HEK293 (cell line): ENCODE measurements at regions not wholly inside any gene's neighbourhood (a gene's known extent, or its start where the extent isn't known, plus 50 kb on each side); places are given as distances from the start of the nearest gene placed in this dataset.

ENCODE experiments used
- CTCF ChIA-PET: fragments of 350-600 bp; formaldehyde crosslinking; extraction: SDS; loops from one replicate; lab custom pipeline; 2021; ENCODE audit warnings: antibody characterized with exemption; lab: Yijun Ruan, JAX
- POLR2A ChIA-PET: fragments of 300-600 bp; formaldehyde crosslinking; extraction: SDS; loops from one replicate; lab custom pipeline; 2020; ENCODE audit warnings: antibody characterized with exemption, inconsistent platforms; lab: Yijun Ruan, JAX
- H3K27ac ChIP-seq: fragments of 200-500 bp; sonication (Bioruptor generic); 2 replicates; pipeline ENCODE4 v1.5.1; 2014; ENCODE audit warnings: low read depth, low read length, control low read depth, inconsistent platforms; ENCODE audit errors: extremely low read depth
- H3K36me3 ChIP-seq, 2 experiments: fragments of 200-500 bp in 1 of 2; sonication (Bioruptor generic) in 1 of 2; 1 replicate in 1 of 2; 2 replicates in 1 of 2; pipeline ENCODE4 v1.5.1; 2014 to 2017; ENCODE audit warnings: inconsistent platforms in 2 of 2, low read length in 2 of 2; ENCODE audit not compliant: control insufficient read depth in 2 of 2, insufficient read depth in 1 of 2
- H3K4me1 ChIP-seq: fragments of 200-500 bp; sonication (Bioruptor generic); 2 replicates; pipeline ENCODE4 v1.5.1; 2014; ENCODE audit warnings: mild to moderate bottlenecking, low read length, inconsistent platforms; ENCODE audit not compliant: control insufficient read depth, insufficient read depth
- H3K4me3 ChIP-seq: 2 replicates; pipeline ENCODE4 v1.5.1; 2011; ENCODE audit warnings: low read depth, mild to moderate bottlenecking, control low read depth, low read length, moderate library complexity
- H3K9me3 ChIP-seq: fragments of 200-500 bp; sonication (Bioruptor generic); 2 replicates; pipeline ENCODE4 v1.5.1; 2014; ENCODE audit warnings: low read depth, low read length, inconsistent platforms; ENCODE audit not compliant: control insufficient read depth, insufficient read depth
- GFI1B ChIP-seq: fragments of 450-650 bp; formaldehyde crosslinking; IDR thresholded peaks from 2 replicates; pipeline ENCODE4 v1.5.1; 2016; ENCODE audit warnings: missing biosample characterization, missing genetic modification characterization
- HOXD13 ChIP-seq: sonication (generic); formaldehyde crosslinking; IDR thresholded peaks from 2 replicates; pipeline ENCODE4 v1.8.0; 2022; ENCODE audit warnings: missing genetic modification reagents, borderline replicate concordance
- INSM2 ChIP-seq: fragments of 450-650 bp; formaldehyde crosslinking; IDR thresholded peaks from 2 replicates; pipeline ENCODE4 v1.5.1; 2016; ENCODE audit warnings: missing biosample characterization, missing genetic modification characterization
- KLF1 ChIP-seq: fragments of 450-650 bp; formaldehyde crosslinking; IDR thresholded peaks from 2 replicates; pipeline ENCODE4 v1.5.1; 2016; ENCODE audit warnings: missing biosample characterization, missing genetic modification characterization
- YY1 ChIP-seq: fragments of 450-650 bp; formaldehyde crosslinking; IDR thresholded peaks from 2 replicates; pipeline ENCODE4 v1.5.1; 2018; ENCODE audit warnings: missing biosample characterization, missing genetic modification characterization
- ZBTB8A ChIP-seq: fragments of 450-650 bp; formaldehyde crosslinking; IDR thresholded peaks from 2 replicates; pipeline ENCODE4 v1.5.1; 2016; ENCODE audit warnings: missing biosample characterization, missing genetic modification characterization
- ZEB2 ChIP-seq: fragments of 450-650 bp; formaldehyde crosslinking; IDR thresholded peaks from 2 replicates; pipeline ENCODE4 v1.5.1; 2016; ENCODE audit warnings: missing biosample characterization, missing genetic modification characterization
- ZIC2 ChIP-seq: fragments of 450-650 bp; formaldehyde crosslinking; IDR thresholded peaks from 2 replicates; pipeline ENCODE4 v1.5.1; 2016; ENCODE audit warnings: missing biosample characterization, missing genetic modification characterization
- ZNF169 ChIP-seq: fragments of 450-650 bp; formaldehyde crosslinking; IDR thresholded peaks from 2 replicates; pipeline ENCODE4 v1.5.1; 2016; ENCODE audit warnings: missing biosample characterization, missing genetic modification characterization
- ZNF211 ChIP-seq: fragments of 450-650 bp; formaldehyde crosslinking; IDR thresholded peaks from 2 replicates; pipeline ENCODE4 v1.5.1; 2016; ENCODE audit warnings: low read depth, missing biosample characterization, missing genetic modification characterization
- ZNF341 ChIP-seq: fragments of 450-650 bp; formaldehyde crosslinking; IDR thresholded peaks from 2 replicates; pipeline ENCODE4; 2016; ENCODE audit warnings: low read depth, missing biosample characterization, missing genetic modification characterization
- ZNF354C ChIP-seq: fragments of 450-650 bp; formaldehyde crosslinking; IDR thresholded peaks from 2 replicates; pipeline ENCODE4 v1.5.1; 2016; ENCODE audit warnings: missing biosample characterization, missing genetic modification characterization, low read depth, borderline replicate concordance
- ZNF37A ChIP-seq: fragments of 450-650 bp; IDR thresholded peaks from 2 replicates; pipeline ENCODE4 v1.5.1; 2018; ENCODE audit warnings: missing biosample characterization, missing genetic modification characterization
- ZNF513 ChIP-seq: fragments of 450-650 bp; IDR thresholded peaks from 2 replicates; pipeline ENCODE4 v1.5.1; 2018; ENCODE audit warnings: missing biosample characterization, missing genetic modification characterization
- ZNF529 ChIP-seq: fragments of 450-650 bp; formaldehyde crosslinking; IDR thresholded peaks from 2 replicates; pipeline ENCODE4 v1.5.1; 2017; ENCODE audit warnings: missing genetic modification characterization, missing biosample characterization; ENCODE audit not compliant: insufficient replicate concordance
- ZNF660 ChIP-seq: fragments of 450-650 bp; IDR thresholded peaks from 2 replicates; pipeline ENCODE4 v1.5.1; 2018; ENCODE audit warnings: missing biosample characterization, mild to moderate bottlenecking, missing genetic modification characterization
- ZNF701 ChIP-seq: fragments of 450-650 bp; formaldehyde crosslinking; IDR thresholded peaks from 2 replicates; pipeline ENCODE4 v1.5.1; 2016; ENCODE audit warnings: missing biosample characterization, missing genetic modification characterization
- ZNF830 ChIP-seq: fragments of 450-650 bp; IDR thresholded peaks from 2 replicates; pipeline ENCODE4 v1.5.0; 2018; ENCODE audit warnings: missing biosample characterization, missing genetic modification characterization, low read depth, mild to moderate bottlenecking, moderate library complexity
- ZNF837 ChIP-seq: fragments of 450-650 bp; formaldehyde crosslinking; IDR thresholded peaks from 2 replicates; pipeline ENCODE4 v1.5.1; 2016; ENCODE audit warnings: missing biosample characterization, missing genetic modification characterization
- TF ChIP-seq, protein P1 (sequence below): fragments of 450-650 bp; formaldehyde crosslinking; conservative IDR thresholded peaks from 2 replicates; pipeline ENCODE4 v1.5.1; 2016; ENCODE audit warnings: low read depth, missing biosample characterization, missing genetic modification characterization
- TF ChIP-seq, protein P2 (sequence below): fragments of 450-650 bp; formaldehyde crosslinking; IDR thresholded peaks from 2 replicates; pipeline ENCODE4 v1.5.1; 2016; ENCODE audit warnings: missing biosample characterization, missing genetic modification characterization
- TF ChIP-seq, protein P3 (sequence below): fragments of 450-650 bp; formaldehyde crosslinking; IDR thresholded peaks from 2 replicates; pipeline ENCODE4 v1.5.1; 2016; ENCODE audit warnings: missing biosample characterization, missing genetic modification characterization

DNA sequence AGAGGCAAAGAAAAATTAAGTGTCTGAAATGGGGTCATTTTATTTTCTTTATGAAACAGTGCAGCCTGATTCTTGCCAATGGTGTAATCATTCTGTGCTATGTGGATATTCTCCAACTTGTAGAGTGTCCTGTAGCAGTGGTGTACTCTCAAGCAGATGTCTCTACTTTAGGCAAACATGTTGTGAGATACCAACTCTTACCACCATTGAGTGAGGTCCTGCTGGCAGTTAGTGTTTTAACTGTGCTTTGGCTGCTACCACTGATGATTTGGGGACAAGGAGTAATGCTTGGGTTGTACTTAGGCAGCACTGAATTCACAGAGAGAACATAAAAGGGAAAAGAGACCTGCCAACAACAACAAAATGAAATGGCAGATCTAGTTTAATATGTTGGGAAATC, 122.5 kb downstream of the APIP start (continued):
- no peak for TF ChIP-seq ZNF837 (tag by site-specific recombination)
- no peak for TF ChIP-seq GFI1B (tag by site-specific recombination)
- no peak for TF ChIP-seq ZNF529
- no peak for TF ChIP-seq ZBTB8A (tag by site-specific recombination)
- no peak for TF ChIP-seq INSM2 (tag by site-specific recombination)
- TF ChIP-seq ZNF830 (tag by site-specific recombination) = no peak
- no peak for TF ChIP-seq ZNF169 (tag by site-specific recombination)

GRCh38 chr11:34792814-34793258, 123.3 kb downstream of the APIP start:
- TF ChIP-seq HOXD13 (no peak), KLF1 (tag by site-specific recombination) (no peak)
- no peak overlapping the region for H3K27ac ChIP-seq
- no peaks in the 10 kb centered on the region for H3K9me3 ChIP-seq
- H3K4me1 ChIP-seq = no peaks in the 10 kb centered on the region
- ChIA-PET POLR2A (no interaction called here), CTCF (interaction anchor here (1.0 to 3.4 kb wide), 3 partner anchors 21 to 207 kb away, joined by 4 to 7 read pairs (median 4); no protein-coding TSS in a partner anchor)
- no peak overlapping the region for H3K4me3 ChIP-seq
- no peaks in the 10 kb centered on the region for H3K36me3 ChIP-seq

DNA sequence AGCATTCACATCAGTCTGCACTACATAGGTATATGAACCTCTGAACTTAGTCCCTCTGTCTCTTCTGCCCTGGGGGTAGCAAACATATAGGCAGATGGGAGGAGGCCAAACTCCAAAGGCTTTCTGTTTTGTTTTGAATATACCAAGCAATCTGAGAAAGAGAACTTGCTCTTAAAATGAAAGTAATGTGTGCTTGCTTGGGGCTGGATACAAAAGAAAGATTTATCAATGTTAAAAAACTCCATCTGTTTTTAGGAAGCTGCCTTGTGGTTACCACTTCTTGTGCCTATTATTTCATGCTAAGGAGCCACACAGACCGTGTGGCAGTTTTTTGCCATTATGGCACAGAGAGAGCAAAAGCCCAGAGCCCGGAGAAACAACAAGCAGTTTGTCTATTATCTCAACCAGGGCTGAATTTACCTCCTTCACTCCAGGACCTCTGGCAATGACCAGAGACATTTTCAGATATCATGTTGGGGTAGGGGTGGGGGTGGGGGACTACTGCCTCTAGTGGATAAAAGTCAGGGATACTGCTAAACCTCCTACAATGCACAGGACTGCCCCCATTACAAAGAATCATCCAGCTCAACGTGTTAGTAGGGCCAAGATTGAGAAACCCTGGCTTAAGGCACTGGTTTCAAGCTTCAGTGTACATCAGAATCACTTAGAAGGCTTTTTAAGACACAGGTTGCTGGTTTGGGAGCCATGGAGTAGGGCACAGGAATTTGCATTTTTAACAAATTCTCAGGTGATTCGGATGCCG, 124.2 kb downstream of the APIP start:
- H3K27ac ChIP-seq = no peak overlapping the region
- ChIA-PET POLR2A (no interaction called here), CTCF (interaction anchor here (1.0 to 3.4 kb wide), 4 partner anchors 20 to 206 kb away, joined by 4 to 11 read pairs (median 6); no protein-coding TSS in a partner anchor)
- H3K9me3 ChIP-seq = no peaks in the 10 kb centered on the region
- H3K4me1 ChIP-seq = no peaks in the 10 kb centered on the region
- no peaks in the 10 kb centered on the region for H3K36me3 ChIP-seq
- no peak overlapping the region for H3K4me3 ChIP-seq
- TF ChIP-seq ZNF354C (tag by site-specific recombination) (no peak), ZNF701 (no peak), ZNF211 (tag by site-specific recombination) (no peak), ZIC2 (tag by site-specific recombination) (no peak), ZNF513 (tag by site-specific recombination) (no peak), YY1 (tag by site-specific recombination) (no peak), ZNF37A (tag by site-specific recombination) (no peak), ZEB2 (tag by site-specific recombination) (no peak), ZNF660 (tag by site-specific recombination) (no peak), ZNF341 (tag by site-specific recombination) (no peak)
- TF ChIP-seq, protein P1, sequence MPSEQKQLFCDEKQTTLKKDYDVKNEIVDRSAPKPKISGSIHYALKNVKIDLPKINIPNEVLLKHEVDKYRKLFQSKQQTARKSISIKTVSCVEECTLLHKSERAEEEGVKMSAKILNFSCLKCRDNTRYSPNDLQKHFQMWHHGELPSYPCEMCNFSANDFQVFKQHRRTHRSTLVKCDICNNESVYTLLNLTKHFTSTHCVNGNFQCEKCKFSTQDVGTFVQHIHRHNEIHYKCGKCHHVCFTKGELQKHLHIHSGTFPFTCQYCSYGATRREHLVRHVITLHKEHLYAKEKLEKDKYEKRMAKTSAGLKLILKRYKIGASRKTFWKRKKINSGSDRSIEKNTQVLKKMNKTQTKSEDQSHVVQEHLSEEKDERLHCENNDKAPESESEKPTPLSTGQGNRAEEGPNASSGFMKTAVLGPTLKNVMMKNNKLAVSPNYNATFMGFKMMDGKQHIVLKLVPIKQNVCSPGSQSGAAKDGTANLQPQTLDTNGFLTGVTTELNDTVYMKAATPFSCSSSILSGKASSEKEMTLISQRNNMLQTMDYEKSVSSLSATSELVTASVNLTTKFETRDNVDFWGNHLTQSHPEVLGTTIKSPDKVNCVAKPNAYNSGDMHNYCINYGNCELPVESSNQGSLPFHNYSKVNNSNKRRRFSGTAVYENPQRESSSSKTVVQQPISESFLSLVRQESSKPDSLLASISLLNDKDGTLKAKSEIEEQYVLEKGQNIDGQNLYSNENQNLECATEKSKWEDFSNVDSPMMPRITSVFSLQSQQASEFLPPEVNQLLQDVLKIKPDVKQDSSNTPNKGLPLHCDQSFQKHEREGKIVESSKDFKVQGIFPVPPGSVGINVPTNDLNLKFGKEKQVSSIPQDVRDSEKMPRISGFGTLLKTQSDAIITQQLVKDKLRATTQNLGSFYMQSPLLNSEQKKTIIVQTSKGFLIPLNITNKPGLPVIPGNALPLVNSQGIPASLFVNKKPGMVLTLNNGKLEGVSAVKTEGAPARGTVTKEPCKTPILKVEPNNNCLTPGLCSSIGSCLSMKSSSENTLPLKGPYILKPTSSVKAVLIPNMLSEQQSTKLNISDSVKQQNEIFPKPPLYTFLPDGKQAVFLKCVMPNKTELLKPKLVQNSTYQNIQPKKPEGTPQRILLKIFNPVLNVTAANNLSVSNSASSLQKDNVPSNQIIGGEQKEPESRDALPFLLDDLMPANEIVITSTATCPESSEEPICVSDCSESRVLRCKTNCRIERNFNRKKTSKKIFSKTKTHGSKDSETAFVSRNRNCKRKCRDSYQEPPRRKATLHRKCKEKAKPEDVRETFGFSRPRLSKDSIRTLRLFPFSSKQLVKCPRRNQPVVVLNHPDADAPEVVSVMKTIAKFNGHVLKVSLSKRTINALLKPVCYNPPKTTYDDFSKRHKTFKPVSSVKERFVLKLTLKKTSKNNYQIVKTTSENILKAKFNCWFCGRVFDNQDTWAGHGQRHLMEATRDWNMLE (tag by site-specific recombination) = no peak
- TF ChIP-seq, protein P2, sequence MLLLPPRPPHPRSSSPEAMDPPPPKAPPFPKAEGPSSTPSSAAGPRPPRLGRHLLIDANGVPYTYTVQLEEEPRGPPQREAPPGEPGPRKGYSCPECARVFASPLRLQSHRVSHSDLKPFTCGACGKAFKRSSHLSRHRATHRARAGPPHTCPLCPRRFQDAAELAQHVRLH (tag by site-specific recombination) = no peak
- TF ChIP-seq, protein P3, sequence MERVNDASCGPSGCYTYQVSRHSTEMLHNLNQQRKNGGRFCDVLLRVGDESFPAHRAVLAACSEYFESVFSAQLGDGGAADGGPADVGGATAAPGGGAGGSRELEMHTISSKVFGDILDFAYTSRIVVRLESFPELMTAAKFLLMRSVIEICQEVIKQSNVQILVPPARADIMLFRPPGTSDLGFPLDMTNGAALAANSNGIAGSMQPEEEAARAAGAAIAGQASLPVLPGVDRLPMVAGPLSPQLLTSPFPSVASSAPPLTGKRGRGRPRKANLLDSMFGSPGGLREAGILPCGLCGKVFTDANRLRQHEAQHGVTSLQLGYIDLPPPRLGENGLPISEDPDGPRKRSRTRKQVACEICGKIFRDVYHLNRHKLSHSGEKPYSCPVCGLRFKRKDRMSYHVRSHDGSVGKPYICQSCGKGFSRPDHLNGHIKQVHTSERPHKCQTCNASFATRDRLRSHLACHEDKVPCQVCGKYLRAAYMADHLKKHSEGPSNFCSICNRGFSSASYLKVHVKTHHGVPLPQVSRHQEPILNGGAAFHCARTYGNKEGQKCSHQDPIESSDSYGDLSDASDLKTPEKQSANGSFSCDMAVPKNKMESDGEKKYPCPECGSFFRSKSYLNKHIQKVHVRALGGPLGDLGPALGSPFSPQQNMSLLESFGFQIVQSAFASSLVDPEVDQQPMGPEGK (tag by site-specific recombination) = no peak
